Cardiac fibroblast (primary cell): ENCODE measurements at regions not wholly inside any gene's neighbourhood (a gene's known extent, or its start where the extent isn't known, plus 50 kb on each side); places are given as distances from the start of the nearest gene placed in this dataset.
A peak's percentile ranks its signal among the peaks of the same experiment; 100 is the strongest.

Experiments used
- DNase-seq, 2 donors: peaks; one replicate each; pipeline versions ENCODE4 v3.0.0 to v3.0.0-alpha.2; 2010; ENCODE audit warnings: low read depth in 2 of 2
- H3K4me3 ChIP-seq, 2 donors: replicated peaks in 1 of 2; 1 replicate in 1 of 2; 2 replicates in 1 of 2; pipeline ENCODE4 v1.5.1; 2011; ENCODE audit warnings: low read depth in 2 of 2, low read length in 2 of 2, mild to moderate bottlenecking in 2 of 2, moderate library complexity in 1 of 2
- TF ChIP-seq, protein P1 (sequence below): IDR thresholded peaks from one replicate; pipeline ENCODE4 v1.5.1; 2011; ENCODE audit warnings: low read depth, mild to moderate bottlenecking, low read length, inconsistent platforms

DNA sequence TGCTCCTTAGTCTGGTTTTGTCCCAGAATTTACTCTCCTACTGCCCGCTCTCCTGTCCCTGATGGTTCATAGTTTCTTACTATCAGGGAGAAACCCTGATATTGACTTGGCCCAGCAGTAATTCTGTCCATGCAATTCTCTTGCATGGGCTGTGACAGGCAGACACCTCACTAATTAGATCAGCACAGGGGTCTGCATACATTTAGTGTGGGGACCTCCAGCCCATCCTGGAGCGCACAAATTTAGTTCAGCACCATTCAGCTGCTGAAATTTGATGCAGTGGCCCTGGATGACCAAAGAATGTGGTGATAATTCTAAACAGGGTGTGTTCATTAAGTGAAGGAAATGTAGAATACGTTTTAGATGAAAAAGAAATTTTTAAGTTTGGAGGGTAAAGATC lies 555.5 kb upstream of the TBL1XR1 start:
- no peak for DNase-seq
- H3K4me3 ChIP-seq, result no peak overlapping the region
- TF ChIP-seq, protein P1, sequence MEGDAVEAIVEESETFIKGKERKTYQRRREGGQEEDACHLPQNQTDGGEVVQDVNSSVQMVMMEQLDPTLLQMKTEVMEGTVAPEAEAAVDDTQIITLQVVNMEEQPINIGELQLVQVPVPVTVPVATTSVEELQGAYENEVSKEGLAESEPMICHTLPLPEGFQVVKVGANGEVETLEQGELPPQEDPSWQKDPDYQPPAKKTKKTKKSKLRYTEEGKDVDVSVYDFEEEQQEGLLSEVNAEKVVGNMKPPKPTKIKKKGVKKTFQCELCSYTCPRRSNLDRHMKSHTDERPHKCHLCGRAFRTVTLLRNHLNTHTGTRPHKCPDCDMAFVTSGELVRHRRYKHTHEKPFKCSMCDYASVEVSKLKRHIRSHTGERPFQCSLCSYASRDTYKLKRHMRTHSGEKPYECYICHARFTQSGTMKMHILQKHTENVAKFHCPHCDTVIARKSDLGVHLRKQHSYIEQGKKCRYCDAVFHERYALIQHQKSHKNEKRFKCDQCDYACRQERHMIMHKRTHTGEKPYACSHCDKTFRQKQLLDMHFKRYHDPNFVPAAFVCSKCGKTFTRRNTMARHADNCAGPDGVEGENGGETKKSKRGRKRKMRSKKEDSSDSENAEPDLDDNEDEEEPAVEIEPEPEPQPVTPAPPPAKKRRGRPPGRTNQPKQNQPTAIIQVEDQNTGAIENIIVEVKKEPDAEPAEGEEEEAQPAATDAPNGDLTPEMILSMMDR, result no peak

DNA sequence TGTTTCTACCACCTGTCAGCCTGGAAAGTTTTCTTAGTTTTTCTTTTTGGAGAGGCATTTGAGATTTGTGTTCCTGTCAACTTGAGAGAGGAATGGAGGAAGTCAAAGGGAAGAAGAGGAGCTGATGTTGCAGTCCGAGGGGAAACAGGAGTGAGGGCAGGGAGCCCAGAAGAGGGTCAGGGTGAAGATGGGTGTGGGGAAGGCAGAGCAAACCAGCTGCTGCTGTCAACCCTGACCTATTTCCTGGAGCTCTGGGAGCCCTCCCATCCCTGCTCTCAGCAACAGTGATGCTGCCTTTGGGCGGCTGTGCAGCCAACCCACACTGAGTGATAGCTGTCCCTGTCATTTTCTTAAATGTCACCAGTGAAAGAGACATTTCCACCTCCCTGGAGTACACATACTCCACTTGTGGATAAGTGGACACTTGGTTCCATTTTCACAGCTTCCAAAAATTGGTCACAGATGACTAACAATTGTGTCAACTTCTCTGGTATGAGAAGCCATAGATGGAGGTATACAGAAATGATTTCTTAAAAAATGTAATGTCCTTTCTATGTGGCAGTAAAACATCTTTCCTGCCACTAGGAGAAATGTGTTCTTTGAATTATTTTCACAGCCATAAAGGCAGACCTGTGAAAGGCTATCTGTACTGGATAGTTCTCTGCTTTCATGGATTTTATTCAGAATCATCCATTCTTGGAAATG lies 556.3 kb upstream of the TBL1XR1 start:
- DNase-seq, result peak; percentile 59 to 70
- H3K4me3 ChIP-seq, result no peak overlapping the region
- TF ChIP-seq, protein P1, result no peak

DNA sequence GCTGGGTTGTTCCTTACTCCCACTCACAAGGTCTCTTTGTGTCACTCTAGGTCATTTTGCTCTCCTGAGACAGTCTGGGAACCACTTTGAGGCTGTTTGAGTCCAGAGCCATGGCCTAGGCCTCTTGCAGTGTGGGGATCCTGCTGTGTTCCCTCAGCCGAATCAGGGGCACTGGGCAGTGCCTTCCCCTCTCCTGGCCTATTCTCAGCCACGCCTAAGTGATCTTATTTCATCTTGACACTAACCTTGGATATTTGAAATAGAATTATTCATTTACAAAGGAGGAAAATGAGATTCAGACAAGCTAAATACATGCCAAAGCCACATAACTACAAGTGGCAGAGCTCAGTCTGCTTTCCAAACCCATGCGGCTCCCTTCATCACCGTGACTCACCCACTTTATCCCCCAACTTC lies 557.2 kb upstream of the TBL1XR1 start:
- no peak overlapping the region for H3K4me3 ChIP-seq
- TF ChIP-seq, protein P1, result no peak
- DNase-seq, result no peak

DNA sequence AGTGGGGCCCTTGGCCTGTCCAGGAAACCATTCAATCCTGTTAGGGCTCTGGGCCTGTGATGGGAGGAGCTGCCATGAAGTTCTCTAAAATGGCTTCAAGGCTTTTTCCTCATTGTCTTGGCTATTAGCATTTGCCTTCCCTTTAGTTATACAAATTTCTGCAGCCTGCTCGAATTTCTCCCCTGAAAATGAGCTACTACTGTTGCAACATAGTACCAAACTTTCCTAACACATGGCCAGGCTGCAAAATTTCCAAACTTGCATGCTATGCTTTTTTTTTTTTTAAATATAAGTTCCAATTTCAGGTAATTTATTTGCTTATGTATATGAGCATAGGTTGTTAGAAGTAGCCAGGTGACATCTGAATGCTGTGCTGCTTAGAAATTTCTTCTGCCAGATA lies 560.8 kb upstream of the TBL1XR1 start:
- TF ChIP-seq, protein P1, result no peak
- no peak overlapping the region for H3K4me3 ChIP-seq
- DNase-seq, result peak; percentile 24 to 65

DNA sequence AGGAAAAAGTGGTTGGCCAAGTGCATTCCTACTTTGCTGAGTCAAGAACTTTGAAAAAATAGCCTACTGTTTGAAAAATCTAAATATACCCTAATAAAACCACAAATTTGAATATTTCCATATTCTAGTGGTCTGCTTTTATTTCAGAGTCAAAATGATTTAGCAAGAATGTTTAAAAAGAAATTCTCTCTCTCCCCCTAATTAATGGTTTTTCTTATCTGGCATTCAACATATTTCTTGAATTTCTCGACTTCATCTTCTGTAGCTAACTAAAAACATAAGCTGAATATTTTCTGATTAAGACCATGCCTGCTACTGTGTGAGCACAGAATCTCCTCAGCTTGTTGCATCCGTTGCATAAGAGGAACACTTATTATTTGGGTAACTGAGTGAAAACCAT lies 563.5 kb upstream of the TBL1XR1 start:
- no peak for DNase-seq
- H3K4me3 ChIP-seq, result no peak overlapping the region
- TF ChIP-seq, protein P1, result no peak

DNA sequence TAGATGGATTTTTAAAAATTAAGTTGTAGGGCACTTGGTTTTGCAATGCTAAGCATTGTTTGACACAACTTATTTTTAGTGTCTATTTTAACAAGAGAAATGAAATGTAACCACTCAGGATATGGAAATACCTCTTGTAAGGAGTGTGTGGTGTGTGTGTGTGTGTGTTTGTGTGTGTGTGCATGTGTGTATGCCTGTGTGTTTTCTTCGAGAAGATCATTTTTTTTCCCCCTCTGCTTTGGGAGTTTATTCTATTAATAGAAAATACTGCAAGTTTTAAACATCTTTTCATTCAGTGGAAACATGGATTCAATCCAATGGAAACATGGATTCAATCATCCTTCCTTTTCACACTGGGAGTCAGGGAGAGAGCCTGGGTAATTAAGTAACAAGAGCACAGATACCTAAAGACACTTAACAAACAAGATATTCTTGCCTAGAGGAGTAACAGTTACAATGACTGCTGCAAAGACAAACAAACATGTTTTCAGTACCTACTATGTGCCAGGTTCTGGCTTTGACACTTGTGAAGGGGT lies 567.2 kb upstream of the TBL1XR1 start:
- TF ChIP-seq, protein P1, result no peak
- DNase-seq, result peak; percentile 12 to 70

DNA sequence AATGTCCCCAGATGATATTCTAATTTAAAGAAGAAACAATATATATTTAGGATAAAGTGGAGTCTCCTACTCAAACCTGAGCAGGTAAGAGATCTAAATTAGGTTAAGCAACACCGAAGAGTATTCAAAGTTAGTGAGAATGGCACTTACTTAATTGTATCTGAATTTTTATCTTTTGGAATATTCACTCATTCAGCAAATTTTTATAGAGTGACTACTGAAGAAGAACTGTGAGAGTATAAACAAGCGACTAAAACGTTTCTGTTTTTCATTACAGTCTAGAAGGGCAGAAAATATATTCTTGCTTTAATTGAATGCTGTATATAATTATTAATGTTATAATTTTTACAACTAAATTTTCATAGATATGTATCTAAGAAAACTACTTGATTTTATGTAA lies 567.7 kb upstream of the TBL1XR1 start:
- TF ChIP-seq, protein P1, result no peak
- no peak overlapping the region for H3K4me3 ChIP-seq

More for the DNA sequence above, 567.2 kb upstream of the TBL1XR1 start:
- no peak overlapping the region for H3K4me3 ChIP-seq

More for the DNA sequence above, 567.7 kb upstream of the TBL1XR1 start:
- DNase-seq, result no peak
